IPS DF 6.9 (cell line): ENCODE measurements at regions not wholly inside any gene's neighbourhood (a gene's known extent, or its start where the extent isn't known, plus 50 kb on each side); places are given as distances from the start of the nearest gene placed in this dataset.
"Not testable (repeated sequence)": the region's sequence is repeated elsewhere in the genome, so short reads cannot be mapped to it uniquely, and the experiment has no call there.

Experiments used
- DNase-seq: peaks from one replicate; pipeline ENCODE4 v3.0.0-alpha.2; 2013; ENCODE audit warnings: low read depth, low spot score
- H3K27ac ChIP-seq: one replicate; pipeline ENCODE4 v1.5.1; 2013; ENCODE audit warnings: low read length, control low read depth
- H3K27me3 ChIP-seq: 2 replicates; pipeline ENCODE4 v1.6.1; 2013; ENCODE audit warnings: mild to moderate bottlenecking, low read length; ENCODE audit not compliant: control insufficient read depth, insufficient read depth
- H3K36me3 ChIP-seq: 2 replicates; pipeline ENCODE4 v1.6.1; 2013; ENCODE audit warnings: low read length; ENCODE audit not compliant: control insufficient read depth, insufficient read depth
- H3K4me1 ChIP-seq: 2 replicates; pipeline ENCODE4 v1.6.1; 2013; ENCODE audit warnings: low read length; ENCODE audit not compliant: control insufficient read depth, insufficient read depth
- H3K4me3 ChIP-seq: 2 replicates; pipeline ENCODE4 v1.5.1; 2013; ENCODE audit warnings: mild to moderate bottlenecking, low read length
- H3K9me3 ChIP-seq: 2 replicates; pipeline ENCODE4 v1.6.1; 2013; ENCODE audit warnings: low read length, inconsistent platforms; ENCODE audit not compliant: control insufficient read depth, insufficient read depth
- WGBS: extraction: QIAGEN DNeasy Blood & Tissue Kit; methylation state at CpG from one replicate; pipeline ENCODE4 v1.1.7; 2013; ENCODE audit warnings: mixed read lengths, missing lambda C conversion rate; ENCODE audit not compliant: insufficient read length, insufficient coverage; 5-methylcytosine and 5-hydroxymethylcytosine counted together

GRCh38 chr13:86907156-86907555 is 764.0 kb upstream of the SLITRK5 start:
- no CpG with 5 or more reads among the region's 2 CpGs for WGBS

GRCh38 chr13:86909318-86909717 is 761.9 kb upstream of the SLITRK5 start:
- Histone ChIP-seq H3K36me3 (no peaks in the 10 kb centered on the region), H3K27ac (no peak overlapping the region), H3K9me3 (no peaks in the 10 kb centered on the region), H3K4me3 (no peak overlapping the region), H3K4me1 (no peaks in the 10 kb centered on the region; the same call in 1 of the 2 replicates), H3K27me3 (no peaks in the 10 kb centered on the region)
- DNase-seq, result no peak
- no CpG with 5 or more reads among the region's 6 CpGs for WGBS

More at GRCh38 chr13:86907156-86907555, 764.0 kb upstream of the SLITRK5 start:
- Histone ChIP-seq H3K27me3 (no peaks in the 10 kb centered on the region), H3K4me3 (no peak overlapping the region), H3K27ac (no peak overlapping the region), H3K9me3 (no peaks in the 10 kb centered on the region), H3K4me1 (no peaks in the 10 kb centered on the region; the same call in 1 of the 2 replicates), H3K36me3 (no peaks in the 10 kb centered on the region)
- DNase-seq, result no peak

- Histone ChIP-seq H3K4me1 (0 out of 2 replicates have a peak, but pooled peaks cover 1% of the 10 kb centered on the region), H3K27ac (no peak overlapping the region), H3K36me3 (no peaks in the 10 kb centered on the region), H3K4me3 (no peak overlapping the region), H3K9me3 (no peaks in the 10 kb centered on the region), H3K27me3 (no peaks in the 10 kb centered on the region)
- no CpG with 5 or more reads among the region's 5 CpGs for WGBS
- no peak for DNase-seq
These were observed 756.4 kb upstream of the SLITRK5 start for GRCh38 chr13:86914757-86915156.

- H3K4me1 ChIP-seq, DNase-seq, H3K27me3 ChIP-seq, H3K27ac ChIP-seq, H3K36me3 ChIP-seq, H3K4me3 ChIP-seq, H3K9me3 ChIP-seq: not testable (repeated sequence)
- WGBS, result no CpG with 5 or more reads among the region's 10 CpGs
These were observed 753.7 kb upstream of the SLITRK5 start for GRCh38 chr13:86917438-86917837.

GRCh38 chr13:86918682-86919081 is 752.5 kb upstream of the SLITRK5 start:
- H3K36me3 ChIP-seq, result no peaks in the 10 kb centered on the region
- no peak overlapping the region for H3K4me3 ChIP-seq
- no CpG with 5 or more reads among the region's 2 CpGs for WGBS
- no peak for DNase-seq
- no peaks in the 10 kb centered on the region for H3K9me3 ChIP-seq
- H3K4me1 ChIP-seq, result 0 out of 2 replicates have a peak, but pooled peaks cover 1% of the 10 kb centered on the region
- no peaks in the 10 kb centered on the region for H3K27me3 ChIP-seq
- no peak overlapping the region for H3K27ac ChIP-seq

- no peak overlapping the region for H3K27ac ChIP-seq
- no peak for DNase-seq
- no peaks in the 10 kb centered on the region for H3K36me3 ChIP-seq
- no peaks in the 10 kb centered on the region for H3K27me3 ChIP-seq
- no peak overlapping the region for H3K4me3 ChIP-seq
- H3K9me3 ChIP-seq, result no peaks in the 10 kb centered on the region
- H3K4me1 ChIP-seq, result 0 out of 2 replicates have a peak, but pooled peaks cover 1% of the 10 kb centered on the region
- no CpG with 5 or more reads among the region's 1 CpG for WGBS
These were observed 750.2 kb upstream of the SLITRK5 start for GRCh38 chr13:86920961-86921360.

- no peaks in the 10 kb centered on the region for H3K27me3 ChIP-seq
- no peak for DNase-seq
- no CpG with 5 or more reads among the region's 5 CpGs for WGBS
These were observed 748.2 kb upstream of the SLITRK5 start for GRCh38 chr13:86922936-86923335.

GRCh38 chr13:86926916-86927315 is 744.3 kb upstream of the SLITRK5 start:
- H3K27ac ChIP-seq, H3K27me3 ChIP-seq, H3K9me3 ChIP-seq, H3K4me1 ChIP-seq, H3K36me3 ChIP-seq, DNase-seq, H3K4me3 ChIP-seq: not testable (repeated sequence)
- WGBS, result no CpG with 5 or more reads among the region's 3 CpGs

More at GRCh38 chr13:86922936-86923335, 748.2 kb upstream of the SLITRK5 start:
- Histone ChIP-seq H3K27ac (no peak overlapping the region), H3K9me3 (no peaks in the 10 kb centered on the region), H3K4me1 (0 out of 2 replicates have a peak, but pooled peaks cover 1% of the 10 kb centered on the region), H3K36me3 (no peaks in the 10 kb centered on the region), H3K4me3 (no peak overlapping the region)

- Histone ChIP-seq H3K4me1 (no peaks in the 10 kb centered on the region), H3K36me3 (no peaks in the 10 kb centered on the region), H3K27ac (no peak overlapping the region), H3K27me3 (no peaks in the 10 kb centered on the region), H3K9me3 (no peaks in the 10 kb centered on the region), H3K4me3 (no peak overlapping the region)
- no CpG with 5 or more reads among the region's 3 CpGs for WGBS
- peak; percentile 73 for DNase-seq
These were observed 738.3 kb upstream of the SLITRK5 start for GRCh38 chr13:86932776-86933334.

- H3K36me3 ChIP-seq, result no peaks in the 10 kb centered on the region
- H3K4me3 ChIP-seq, result no peak overlapping the region
- no peaks in the 10 kb centered on the region for H3K27me3 ChIP-seq
- no peak overlapping the region for H3K27ac ChIP-seq
- no CpG with 5 or more reads among the region's 3 CpGs for WGBS
- DNase-seq, result no peak
- no peaks in the 10 kb centered on the region for H3K9me3 ChIP-seq
- no peaks in the 10 kb centered on the region for H3K4me1 ChIP-seq
These were observed 737.5 kb upstream of the SLITRK5 start for GRCh38 chr13:86933676-86934075.

GRCh38 chr13:86937316-86937715 is 733.9 kb upstream of the SLITRK5 start:
- no CpG with 5 or more reads among the region's 2 CpGs for WGBS
- Histone ChIP-seq H3K36me3 (no peaks in the 10 kb centered on the region), H3K4me1 (no peaks in the 10 kb centered on the region), H3K4me3 (no peak overlapping the region), H3K9me3 (no peaks in the 10 kb centered on the region), H3K27ac (no peak overlapping the region), H3K27me3 (no peaks in the 10 kb centered on the region)
- DNase-seq, result no peak
